CD14-positive monocyte (primary cell): ENCODE measurements at regions not wholly inside any gene's neighbourhood (a gene's known extent, or its start where the extent isn't known, plus 50 kb on each side); places are given as distances from the start of the nearest gene placed in this dataset.

Experiments
- DNase-seq, 3 donors: peaks; one replicate each; pipeline ENCODE4 v3.0.0-alpha.2; 2011 to 2022
- H2AFZ ChIP-seq: 2 replicates; pipeline ENCODE4 v1.6.0; 2012; ENCODE audit warnings: mild to moderate bottlenecking, low read depth, low read length, inconsistent platforms; ENCODE audit not compliant: insufficient read depth, poor library complexity, severe bottlenecking
- H3K27ac ChIP-seq, 2 donors: 1 replicate in 1 of 2; 2 replicates in 1 of 2; pipeline ENCODE4 v1.5.1; 2012 to 2013; ENCODE audit warnings: low read length in 2 of 2, control low read depth in 1 of 2, inconsistent platforms in 1 of 2, low read depth in 1 of 2, mild to moderate bottlenecking in 1 of 2
- H3K27me3 ChIP-seq, 2 donors: one replicate each; pipeline versions ENCODE4 v1.6.0 to v1.6.1; 2011 to 2013; ENCODE audit warnings: low read length in 2 of 2; ENCODE audit not compliant: control insufficient read depth in 2 of 2, insufficient read depth in 2 of 2
- H3K36me3 ChIP-seq, 2 donors: replicated peaks in 1 of 2; 1 replicate in 1 of 2; 2 replicates in 1 of 2; pipeline versions ENCODE4 v1.5.1 to v1.6.1; 2012 to 2013; ENCODE audit warnings: low read length in 2 of 2, control low read depth in 1 of 2, inconsistent platforms in 1 of 2, mild to moderate bottlenecking in 1 of 2; ENCODE audit not compliant: insufficient read depth in 2 of 2, control insufficient read depth in 1 of 2
- H3K4me1 ChIP-seq, 2 donors: 1 replicate in 1 of 2; 2 replicates in 1 of 2; pipeline versions ENCODE4 v1.5.1 to v1.6.1; 2012 to 2013; ENCODE audit warnings: low read length in 2 of 2, control low read depth in 1 of 2, inconsistent platforms in 1 of 2, mild to moderate bottlenecking in 1 of 2, moderate library complexity in 1 of 2; ENCODE audit not compliant: insufficient read depth in 2 of 2, control insufficient read depth in 1 of 2
- H3K4me2 ChIP-seq: replicated peaks from 2 replicates; pipeline ENCODE3; 2012; ENCODE audit warnings: low read length, moderate library complexity, mild to moderate bottlenecking; ENCODE audit not compliant: poor library complexity, severe bottlenecking; ENCODE audit errors: extremely low read depth
- H3K4me3 ChIP-seq, 3 experiments: fragments of 200-600 bp in 1 of 3; sonication (generic) in 1 of 3; replicated peaks in 1 of 3; 1 replicate in 2 of 3; 2 replicates in 1 of 3; pipeline ENCODE4 v1.5.1; 2011 to 2013; ENCODE audit warnings: low read length in 3 of 3, mild to moderate bottlenecking in 3 of 3, control low read depth in 2 of 3, low read depth in 2 of 3, inconsistent platforms in 1 of 3, moderate library complexity in 1 of 3
- H3K79me2 ChIP-seq: 2 replicates; pipeline ENCODE4 v1.6.0; 2012; ENCODE audit warnings: mild to moderate bottlenecking, control low read depth, inconsistent platforms, low read length, moderate library complexity; ENCODE audit not compliant: insufficient read depth
- H3K9ac ChIP-seq: 2 replicates; pipeline ENCODE4 v1.6.0; 2017; ENCODE audit warnings: low read length, mild to moderate bottlenecking; ENCODE audit not compliant: insufficient read depth, poor library complexity, severe bottlenecking
- H3K9me3 ChIP-seq, 2 donors: replicated peaks in 1 of 2; 1 replicate in 1 of 2; 2 replicates in 1 of 2; pipeline versions ENCODE4 v1.5.1 to v1.6.1; 2012 to 2013; ENCODE audit warnings: low read length in 2 of 2, control low read depth in 1 of 2; ENCODE audit not compliant: control insufficient read depth in 1 of 2, insufficient read depth in 1 of 2
- H4K20me1 ChIP-seq: 2 replicates; pipeline ENCODE4 v1.6.0; 2012; ENCODE audit warnings: mild to moderate bottlenecking, low read length, control low read depth, moderate library complexity; ENCODE audit not compliant: insufficient read depth
- H3K27ac Mint-ChIP-seq, 7 donors: one replicate each; pipeline ENCODE4 v1.8.0; 2020; ENCODE audit warnings: mild to moderate bottlenecking in 7 of 7, mixed read lengths in 7 of 7, moderate library complexity in 6 of 7, inconsistent platforms in 2 of 7
- H3K27me3 Mint-ChIP-seq, 3 donors: one replicate each; pipeline ENCODE4 v1.8.0; 2021 to 2022; ENCODE audit warnings: low read depth in 3 of 3, mild to moderate bottlenecking in 3 of 3, mixed read lengths in 3 of 3, moderate library complexity in 3 of 3, inconsistent platforms in 1 of 3
- H3K36me3 Mint-ChIP-seq, 2 donors: one replicate each; pipeline ENCODE4 v1.8.0; 2020; ENCODE audit warnings: mixed read lengths in 2 of 2, inconsistent platforms in 1 of 2, mild to moderate bottlenecking in 1 of 2
- H3K4me1 Mint-ChIP-seq: one replicate; pipeline ENCODE4 v1.8.0; 2020; ENCODE audit warnings: mild to moderate bottlenecking, mixed read lengths
- H3K4me3 Mint-ChIP-seq, 2 donors: one replicate each; pipeline ENCODE4 v1.8.0; 2020; ENCODE audit warnings: mild to moderate bottlenecking in 2 of 2, mixed read lengths in 2 of 2, moderate library complexity in 1 of 2
- H3K9me3 Mint-ChIP-seq, 7 donors: one replicate each; pipeline ENCODE4 v1.8.0; 2020 to 2022; ENCODE audit warnings: mixed read lengths in 7 of 7, mild to moderate bottlenecking in 6 of 7, moderate library complexity in 6 of 7, inconsistent platforms in 2 of 7
- CTCF ChIP-seq: fragments of 200-600 bp; IDR thresholded peaks from one replicate; pipeline ENCODE4 v1.8.0; 2022; ENCODE audit warnings: antibody characterized with exemption, mild to moderate bottlenecking
- WGBS: methylation state at CpG from one replicate; pipeline ENCODE4 v1.1.5; 2013; ENCODE audit warnings: missing lambda C conversion rate; ENCODE audit not compliant: insufficient coverage; 5-methylcytosine and 5-hydroxymethylcytosine counted together
- intact Hi-C, 2 donors: fragments of 100-400 bp; cut with micrococcal nuclease; formaldehyde crosslinking; loops; one replicate each; pipeline versions ENCODE4 v1.15.0 to v1.15.1; 2023

GRCh38 chr2:145410086-145410485, 890.2 kb upstream of the ZEB2 start:
- peaks cover 3 to 16% (median 3%) of the 10 kb centered on the region in 3 donors for H3K27me3 Mint-ChIP-seq
- intact Hi-C loops, result no loop called here

GRCh38 chr2:145408980-145409379, 889.1 kb upstream of the ZEB2 start:
- H3K9me3 ChIP-seq, result peaks cover 4 to 6% of the 10 kb centered on the region in 2 donors
- DNase-seq, result no peak
- H3K27me3 Mint-ChIP-seq, result peaks cover 3 to 14% (median 3%) of the 10 kb centered on the region in 3 donors
- H3K4me1 ChIP-seq, result peaks cover 20 to 34% of the 10 kb centered on the region in 2 donors
- no peaks in the 10 kb centered on the region for H3K79me2 ChIP-seq
- H3K9me3 Mint-ChIP-seq, result peaks cover 8 to 17% (median 11%) of the 10 kb centered on the region in 7 donors
- no peak overlapping the region for H3K4me3 Mint-ChIP-seq
- H2AFZ ChIP-seq, result no peak overlapping the region
- no peak overlapping the region for H3K4me2 ChIP-seq
- H3K4me1 Mint-ChIP-seq, result peaks cover 38% of the 10 kb centered on the region
- no peak overlapping the region for H3K27ac Mint-ChIP-seq
- H3K27ac ChIP-seq, result no peak overlapping the region
- H3K9ac ChIP-seq, result no peak overlapping the region
- intact Hi-C loops, result no loop called here
- peaks cover 0 to 2% of the 10 kb centered on the region in 2 donors for H3K27me3 ChIP-seq
- no peaks in the 10 kb centered on the region for H3K36me3 ChIP-seq
- H3K4me3 ChIP-seq, result no peak overlapping the region
- no peak for TF ChIP-seq CTCF
- peaks cover 0 to 18% of the 10 kb centered on the region in 2 donors for H3K36me3 Mint-ChIP-seq
- no peaks in the 10 kb centered on the region for H4K20me1 ChIP-seq

More at GRCh38 chr2:145410086-145410485, 890.2 kb upstream of the ZEB2 start:
- Mint-ChIP-seq H3K36me3 (peaks cover 0 to 22% of the 10 kb centered on the region in 2 donors), H3K9me3 (peaks cover 12 to 24% (median 15%) of the 10 kb centered on the region in 7 donors), H3K4me1 (peaks cover 40% of the 10 kb centered on the region), H3K27ac (no peak overlapping the region), H3K4me3 (no peak overlapping the region)
- Histone ChIP-seq H3K36me3 (no peaks in the 10 kb centered on the region), H3K79me2 (no peaks in the 10 kb centered on the region), H2AFZ (no peak overlapping the region), H3K4me1 (peaks cover 20 to 35% of the 10 kb centered on the region in 2 donors), H3K27ac (no peak overlapping the region), H3K9ac (no peak overlapping the region), H3K27me3 (peaks cover 0 to 2% of the 10 kb centered on the region in 2 donors), H3K4me2 (no peak overlapping the region), H4K20me1 (no peaks in the 10 kb centered on the region), H3K4me3 (no peak overlapping the region), H3K9me3 (peaks cover 4 to 8% of the 10 kb centered on the region in 2 donors)
- WGBS, result no CpG with 5 or more reads among the region's 2 CpGs
- no peak for DNase-seq
- TF ChIP-seq CTCF, result no peak
